GM19395 (cell line): ENCODE measurements at regions not wholly inside any gene's neighbourhood (a gene's known extent, or its start where the extent isn't known, plus 50 kb on each side); places are given as distances from the start of the nearest gene placed in this dataset.
A peak's percentile ranks its signal among the peaks of the same experiment; 100 is the strongest.
"Not testable (repeated sequence)": the region's sequence is repeated elsewhere in the genome, so short reads cannot be mapped to it uniquely, and the experiment has no call there.

Experiments used
- ATAC-seq: cut with Tn5 transposase; IDR thresholded peaks from one replicate; pipeline ENCODE4 v1.9.1; 2021; ENCODE audit warnings: mild to moderate bottlenecking, moderate library complexity; ENCODE audit not compliant: unreplicated experiment

DNA sequence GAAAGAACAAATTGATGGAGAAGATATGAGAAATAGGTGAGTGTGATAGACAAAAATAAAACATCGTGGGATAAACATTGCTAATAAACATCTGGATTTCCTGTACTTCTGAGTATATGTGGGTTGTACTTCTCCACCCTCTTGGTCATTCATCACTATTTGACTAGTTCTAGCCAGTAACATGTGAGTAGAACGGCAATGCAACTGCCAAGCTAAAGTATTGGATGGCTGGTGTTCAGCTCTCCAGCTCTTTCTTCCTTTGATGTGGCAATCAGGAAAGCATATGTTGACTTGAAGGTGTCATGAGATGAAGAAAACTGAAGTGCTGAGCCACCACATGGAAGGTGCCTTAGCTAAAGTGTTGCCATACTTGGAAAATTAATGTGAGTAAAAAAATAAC, 144.9 kb downstream of the SCG2 start:
- ATAC-seq, result no peak

DNA sequence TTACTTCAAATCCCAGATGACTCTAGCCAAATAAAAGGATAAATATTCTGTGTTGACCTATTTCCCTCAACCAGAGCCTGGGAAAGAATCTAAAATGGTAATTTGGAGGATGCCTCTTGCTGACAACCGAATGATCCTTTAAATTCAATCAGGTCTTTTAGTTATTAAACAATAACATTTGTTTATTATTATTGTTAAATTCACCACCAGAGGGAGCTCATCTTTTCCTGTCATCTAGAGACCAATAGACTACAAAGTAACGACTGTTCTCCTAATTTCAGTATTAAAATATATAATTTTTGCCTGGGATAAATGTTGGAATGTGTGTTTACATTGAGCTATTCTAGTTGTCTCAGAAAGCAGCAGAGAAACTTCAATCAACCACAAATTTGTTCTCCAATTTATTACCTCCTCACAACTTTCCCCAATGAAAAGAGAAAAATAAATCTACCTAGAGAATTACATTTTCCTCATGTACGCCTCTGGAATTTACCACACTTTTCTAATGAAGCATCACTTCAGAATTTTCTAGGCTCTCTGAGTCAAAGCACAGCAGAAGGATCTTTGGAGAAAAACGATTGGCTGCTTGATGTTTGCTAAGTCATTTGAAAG, 142.7 kb downstream of the SCG2 start:
- no peak for ATAC-seq

DNA sequence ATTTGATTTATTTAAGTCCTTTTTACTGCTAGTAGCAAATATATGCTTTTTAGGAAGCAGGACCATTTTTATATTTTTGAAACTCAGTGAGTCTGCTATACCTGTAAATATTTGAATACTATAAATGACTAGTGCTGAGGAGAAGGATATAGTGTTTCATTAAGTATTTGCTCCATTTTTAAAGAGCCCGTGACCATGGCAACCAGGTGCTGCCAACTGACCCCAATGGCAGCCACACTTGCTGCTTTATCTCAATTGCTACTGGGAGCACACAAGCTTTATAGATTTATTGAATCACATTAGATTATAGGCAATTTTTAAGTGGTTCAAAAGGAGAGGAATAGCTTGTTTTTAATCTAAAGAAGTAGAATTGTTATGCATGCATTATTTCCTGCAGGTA, 142.0 kb downstream of the SCG2 start:
- ATAC-seq, result no peak

DNA sequence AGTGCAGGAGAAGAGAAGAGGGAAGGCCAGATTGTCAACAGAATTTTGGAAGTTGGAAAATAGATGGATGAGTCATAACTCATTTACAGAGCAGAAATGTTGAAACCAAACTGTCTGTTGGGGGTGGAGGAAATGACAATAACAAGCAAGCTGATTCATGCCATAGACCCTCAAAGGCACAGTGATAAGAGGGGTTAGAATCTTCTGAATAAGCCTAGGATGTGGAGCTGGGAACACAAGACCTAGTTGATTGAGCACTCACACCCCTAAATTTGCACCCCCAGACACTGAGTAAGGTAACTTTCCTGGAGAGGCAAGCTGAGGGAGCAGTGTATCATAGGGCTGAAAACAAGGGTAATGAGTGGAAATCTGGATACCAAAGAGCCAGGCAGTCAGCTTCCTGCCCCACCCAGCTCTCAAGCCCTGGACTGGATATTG, 141.4 kb downstream of the SCG2 start:
- ATAC-seq, result no peak

DNA sequence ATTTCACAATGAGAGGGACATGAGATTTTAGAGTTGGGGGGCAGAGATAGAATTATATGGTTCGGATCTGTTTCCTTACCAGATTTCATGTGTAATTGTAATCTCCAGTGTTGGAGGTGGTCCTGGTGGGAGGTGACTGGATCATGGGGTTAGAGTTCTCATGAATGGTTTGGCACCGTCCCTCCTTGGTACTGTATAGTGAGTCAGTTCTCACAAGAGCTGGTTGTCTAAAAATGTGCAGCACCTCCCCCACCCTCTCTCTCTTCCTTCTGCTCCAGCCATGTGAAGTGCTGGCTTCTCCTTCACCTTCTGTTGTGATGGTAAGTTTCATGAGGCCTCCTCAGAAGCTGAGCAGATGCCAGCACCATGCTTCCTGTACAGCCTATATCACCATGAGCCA, 138.1 kb downstream of the SCG2 start:
- ATAC-seq, result no peak

DNA sequence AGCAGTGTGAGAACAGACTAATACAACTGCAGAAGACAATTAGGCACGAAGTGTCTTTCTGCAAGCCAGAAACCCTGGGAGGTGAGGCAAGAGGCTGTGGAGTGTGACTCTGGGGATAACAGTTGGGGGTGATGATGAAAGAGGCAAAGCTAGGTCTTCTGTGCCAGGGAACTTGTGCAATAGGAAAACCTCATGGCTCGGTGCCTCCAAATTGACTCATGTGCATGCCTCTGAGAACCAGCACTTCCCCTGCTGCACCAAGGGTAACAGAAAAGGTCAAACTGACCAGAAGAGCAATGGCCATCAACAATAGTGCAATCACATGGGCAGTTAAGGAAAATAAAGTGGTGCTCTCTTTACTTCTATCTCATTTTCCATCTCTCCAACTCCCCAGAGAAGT, 136.4 kb downstream of the SCG2 start:
- no peak for ATAC-seq

DNA sequence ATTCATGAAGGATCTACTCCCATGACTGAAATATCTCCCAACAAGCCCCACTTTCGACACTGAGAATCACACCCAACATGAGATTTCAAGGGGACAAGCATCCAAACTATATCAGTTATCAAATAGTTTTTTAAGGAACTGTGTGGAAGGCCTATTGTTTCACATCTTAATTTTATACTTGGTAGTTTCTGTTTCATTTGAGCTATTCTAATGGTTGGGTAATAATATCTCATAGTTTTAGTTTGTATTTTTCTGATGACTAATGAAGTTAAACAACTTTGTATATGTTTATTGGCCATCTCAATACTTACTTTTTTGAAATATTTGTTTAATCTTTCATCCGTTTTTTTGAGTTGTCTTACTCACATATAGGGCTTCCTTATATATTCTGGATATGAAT, 135.0 kb downstream of the SCG2 start:
- ATAC-seq, result no peak

DNA sequence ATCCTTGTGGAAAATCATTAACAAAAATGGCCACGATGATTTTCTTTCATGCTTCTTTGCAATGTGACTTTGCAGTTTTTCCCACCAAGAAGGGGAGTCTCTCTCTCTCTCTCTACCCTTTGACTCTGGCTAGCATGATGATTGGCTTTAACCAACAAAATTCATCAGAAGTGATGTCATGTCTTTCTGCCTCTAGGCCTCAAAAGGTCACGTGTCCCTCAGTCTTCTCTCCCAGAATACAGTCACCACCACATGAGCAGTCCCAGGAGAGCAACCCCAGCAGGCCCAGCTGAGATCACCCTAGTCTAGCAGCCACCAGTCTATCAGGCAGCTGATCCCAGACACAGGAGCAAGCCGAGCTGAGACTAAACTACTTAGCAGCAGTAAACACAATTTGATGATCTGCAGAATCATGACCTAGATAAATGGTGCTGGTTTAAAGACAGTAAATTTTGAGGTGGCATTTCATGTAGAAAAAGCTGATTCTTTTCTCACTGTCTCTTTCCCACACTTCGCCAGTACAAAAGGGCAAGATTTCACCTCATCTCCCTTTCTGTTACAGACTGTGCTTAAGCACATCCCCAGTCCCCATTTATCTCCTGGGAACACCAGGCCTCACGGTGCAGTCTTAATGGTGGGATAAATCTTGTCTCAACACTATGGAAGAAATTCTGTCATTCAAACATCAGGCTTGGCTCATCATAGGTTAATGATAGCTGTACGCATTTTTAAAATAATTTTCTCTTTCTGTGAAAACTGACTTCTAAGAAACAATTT, 132.7 kb downstream of the SCG2 start:
- no peak for ATAC-seq

DNA sequence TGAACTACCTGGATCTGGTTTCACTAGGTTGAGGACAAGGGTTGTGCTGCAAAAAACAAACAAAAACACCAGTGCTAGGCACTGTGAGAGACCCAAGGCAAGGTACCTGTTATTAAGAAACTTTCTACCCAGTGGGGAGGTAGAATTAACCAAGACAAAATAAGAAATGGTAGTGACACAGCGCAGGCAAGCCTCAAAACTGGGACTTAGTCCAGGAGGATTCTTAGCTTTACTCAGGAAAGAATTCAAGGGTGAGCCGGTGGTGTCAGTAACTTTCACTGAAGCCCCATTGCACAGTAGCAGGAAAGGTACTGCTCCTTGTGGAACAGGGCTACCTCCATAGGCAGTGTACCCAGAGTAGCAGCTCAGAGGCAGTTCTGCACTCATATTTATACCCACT, 131.6 kb downstream of the SCG2 start:
- no peak for ATAC-seq

DNA sequence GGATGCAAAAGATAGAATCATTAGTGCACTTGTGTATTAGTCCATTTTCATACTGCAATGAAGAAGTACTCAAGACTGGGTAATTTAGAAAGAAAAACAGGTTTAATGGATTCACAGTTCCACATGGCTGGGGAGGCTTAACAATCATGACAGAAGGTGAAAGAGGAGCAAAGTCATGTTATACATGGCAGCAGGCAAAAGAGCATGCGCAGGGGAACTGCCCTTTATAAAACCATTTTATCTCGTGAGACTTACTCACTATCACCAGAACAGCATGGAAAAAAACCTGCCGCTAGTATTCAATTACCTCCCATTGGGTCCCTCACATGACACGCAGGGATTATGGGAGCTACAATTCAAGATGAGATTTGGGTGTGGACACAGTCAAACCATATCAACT, 129.4 kb downstream of the SCG2 start:
- no peak for ATAC-seq

DNA sequence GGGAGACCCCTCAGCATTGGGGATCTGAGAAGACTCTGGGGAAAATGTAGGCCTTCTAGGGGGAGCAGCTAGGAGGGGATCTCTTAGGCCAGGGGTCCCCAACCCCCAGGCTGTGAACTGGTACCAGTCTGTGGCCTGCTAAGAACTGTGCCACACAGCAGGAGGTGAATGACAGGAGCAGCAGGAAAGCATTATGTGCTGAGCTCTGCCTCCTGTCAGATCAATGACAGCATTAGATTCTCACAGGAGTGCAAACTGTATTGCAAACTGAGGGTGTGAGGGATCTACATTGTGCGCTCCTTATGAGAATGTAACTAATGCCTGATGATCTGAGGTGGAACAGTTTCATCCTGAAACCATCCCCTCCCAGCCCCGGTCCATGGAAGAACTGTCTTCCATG, 127.3 kb downstream of the SCG2 start:
- no peak for ATAC-seq

DNA sequence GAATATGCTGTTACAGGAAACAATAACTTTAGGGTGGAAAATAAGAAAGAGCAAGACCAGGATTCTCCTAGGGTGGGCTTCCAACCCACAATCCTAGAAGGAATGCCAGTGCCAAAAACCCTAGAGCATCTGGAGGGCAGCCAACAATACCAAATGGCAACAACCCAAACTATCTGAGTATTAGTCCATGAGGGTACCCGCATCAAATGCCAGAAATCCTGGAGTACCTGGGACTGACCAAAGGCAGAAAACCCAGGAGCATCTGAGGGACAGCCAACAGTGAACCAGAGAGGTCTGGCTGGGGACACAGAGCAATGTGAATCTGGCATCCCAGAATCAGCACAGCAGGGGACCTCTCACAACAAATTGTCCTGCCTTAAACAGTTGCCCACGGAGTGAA, 126.3 kb downstream of the SCG2 start:
- ATAC-seq, result no peak

DNA sequence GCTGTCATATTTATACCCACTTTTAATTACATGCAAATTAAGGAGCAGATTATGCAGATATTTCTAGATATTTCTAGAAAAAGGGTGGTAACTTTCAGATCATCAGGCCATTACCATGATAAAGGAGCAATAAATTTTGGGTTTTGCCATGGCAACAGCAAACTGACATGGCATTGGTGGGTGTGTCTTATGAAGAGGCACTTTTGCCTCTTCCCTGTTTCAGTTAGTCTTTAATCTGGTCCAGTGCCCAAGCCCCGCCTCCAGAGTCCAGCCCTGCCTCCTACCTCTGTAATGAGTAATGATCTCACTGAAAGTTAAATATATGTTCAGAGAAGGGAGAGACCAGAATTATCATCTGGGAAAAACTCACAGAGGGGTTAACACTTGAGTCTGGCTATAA, 124.8 kb downstream of the SCG2 start:
- ATAC-seq, result no peak

DNA sequence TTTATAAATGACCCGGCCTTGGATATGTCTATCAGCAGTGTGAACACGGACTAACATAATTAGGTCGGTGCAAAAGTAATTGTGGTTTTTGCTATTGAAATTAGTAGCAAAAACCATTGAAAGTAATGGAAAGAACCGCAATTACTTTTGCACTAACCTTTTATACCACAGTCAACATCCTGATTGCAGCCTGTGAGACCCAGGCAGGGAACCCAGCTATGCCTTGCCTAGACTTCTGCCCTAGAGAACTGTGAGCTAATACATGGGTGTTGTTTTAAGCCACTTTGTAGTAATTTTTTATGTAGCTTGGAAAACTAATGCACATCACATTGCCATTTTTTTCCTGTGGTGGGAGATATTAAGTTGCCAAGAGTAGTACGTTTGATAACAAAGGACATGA, 120.7 kb downstream of the SCG2 start:
- no peak for ATAC-seq

DNA sequence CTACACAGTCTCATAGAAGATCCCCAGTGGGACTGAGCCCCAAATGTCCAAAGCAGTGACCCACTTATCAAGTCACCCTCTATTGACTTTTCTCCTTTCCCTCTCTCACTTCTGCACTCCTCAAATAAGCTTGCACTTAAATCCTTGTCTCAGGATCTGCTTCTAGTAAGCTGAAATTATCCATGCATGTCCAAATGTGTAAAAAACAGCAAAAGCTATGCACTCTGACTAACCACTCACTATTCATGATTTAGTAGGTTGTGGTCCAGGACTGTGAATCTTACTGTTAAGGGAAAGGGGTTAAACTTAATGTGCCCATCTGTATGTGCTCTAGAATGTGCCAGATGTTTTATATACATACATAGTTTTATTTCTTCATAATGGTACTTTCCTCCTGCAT, 115.4 kb downstream of the SCG2 start:
- ATAC-seq, result no peak

DNA sequence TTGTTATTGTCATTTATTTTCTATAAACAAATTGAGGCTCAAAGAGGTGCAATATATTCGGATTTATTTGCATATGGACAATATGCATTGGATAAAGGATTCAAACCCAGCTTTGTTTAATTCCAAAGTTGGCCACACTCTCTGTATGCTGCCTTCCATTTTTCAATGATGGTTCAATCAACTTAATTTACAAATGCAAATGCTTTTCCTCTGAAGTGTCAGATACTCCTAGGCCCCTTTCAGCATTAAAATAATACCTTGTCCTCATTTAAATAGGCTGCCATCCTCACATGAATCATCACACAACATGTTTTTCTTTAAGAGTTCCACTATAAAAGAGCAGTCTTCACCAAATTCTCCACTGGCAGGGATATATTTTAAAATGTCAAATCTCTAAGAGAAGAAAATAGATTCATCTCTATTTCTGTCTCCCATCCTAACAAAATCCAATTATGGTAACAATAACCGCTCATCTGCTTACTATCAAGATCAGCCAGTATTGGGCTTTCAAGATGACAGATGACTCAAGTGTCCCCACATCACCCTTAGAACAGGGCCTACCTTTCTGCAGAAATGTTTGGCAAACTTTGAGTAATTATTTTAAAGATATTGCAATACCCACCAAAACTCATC, 114.8 kb downstream of the SCG2 start:
- ATAC-seq, result no peak

DNA sequence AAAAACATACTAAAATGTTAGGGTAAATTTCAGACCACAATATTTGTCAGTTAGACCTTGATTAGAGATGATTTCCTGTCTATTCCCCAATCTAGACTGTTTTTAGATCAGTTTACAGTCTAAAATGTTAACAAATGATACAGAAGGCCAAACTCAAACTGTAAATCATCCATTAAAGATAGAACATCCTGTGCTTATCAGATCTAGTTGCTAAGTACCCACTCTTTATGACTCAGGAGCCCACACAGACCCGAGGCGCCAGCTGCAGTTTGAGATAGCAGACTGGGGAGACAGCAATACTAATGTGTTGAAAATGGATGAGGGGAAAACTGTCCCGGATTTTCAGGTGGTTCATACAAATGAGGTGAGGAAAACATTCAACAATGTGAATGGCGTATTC, 113.3 kb downstream of the SCG2 start:
- no peak for ATAC-seq

DNA sequence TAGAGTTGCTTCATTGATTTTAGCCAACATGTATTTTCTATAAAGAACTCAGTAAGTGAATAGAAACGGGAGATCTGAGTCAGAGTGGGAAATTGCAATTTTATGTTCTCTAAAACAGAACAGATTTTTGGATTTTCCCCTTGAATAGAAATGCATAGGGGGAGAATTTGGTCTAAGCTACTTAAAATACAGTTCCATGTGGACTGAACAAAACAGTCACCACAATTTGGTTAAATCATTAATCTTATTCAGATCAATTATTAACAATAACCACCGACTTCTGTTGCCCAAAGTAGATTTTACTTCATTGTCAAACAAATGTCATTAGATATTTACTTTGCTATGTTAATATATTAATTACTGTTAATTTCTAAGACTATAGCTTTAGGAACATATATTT, 107.7 kb downstream of the SCG2 start:
- peak; percentile 52 for ATAC-seq

DNA sequence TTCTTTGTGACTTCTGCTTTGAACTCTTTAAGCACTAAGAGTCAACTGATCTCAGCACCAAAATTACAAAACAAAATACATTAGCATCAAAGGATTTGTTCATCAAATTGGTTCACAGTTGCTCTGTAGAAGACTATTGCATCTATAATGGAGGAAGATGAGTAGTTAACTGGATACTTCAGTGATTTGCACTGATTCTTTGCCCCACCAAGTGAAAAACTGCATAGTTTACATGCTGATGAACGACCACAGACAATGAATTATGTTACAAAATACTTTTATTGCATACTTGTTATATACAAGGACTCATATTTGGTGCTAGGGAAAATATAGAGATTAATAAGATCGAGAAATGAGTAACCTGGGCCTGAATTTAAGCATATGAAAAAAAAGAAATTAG, 107.2 kb downstream of the SCG2 start:
- ATAC-seq, result peak; percentile 4

DNA sequence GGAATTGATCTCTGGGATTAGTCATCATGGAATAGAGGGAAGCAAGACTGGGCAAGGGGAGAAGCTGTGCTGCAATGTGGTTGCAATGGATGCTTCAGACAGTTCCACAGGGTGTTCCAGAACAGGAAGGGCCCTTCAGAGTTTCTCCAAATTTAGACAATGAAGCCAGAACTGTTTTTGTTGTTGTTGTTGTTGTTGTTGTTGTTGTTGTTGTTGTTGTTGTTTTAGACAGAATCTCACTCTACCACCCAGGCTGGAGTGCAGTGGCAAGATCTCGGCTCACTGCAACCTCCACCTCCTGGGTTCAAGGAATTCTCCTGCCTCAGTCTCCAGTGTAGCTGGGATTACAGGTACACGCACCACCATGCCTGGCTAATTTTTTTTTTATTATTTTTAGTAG, 105.3 kb downstream of the SCG2 start:
- not testable (repeated sequence) for ATAC-seq

DNA sequence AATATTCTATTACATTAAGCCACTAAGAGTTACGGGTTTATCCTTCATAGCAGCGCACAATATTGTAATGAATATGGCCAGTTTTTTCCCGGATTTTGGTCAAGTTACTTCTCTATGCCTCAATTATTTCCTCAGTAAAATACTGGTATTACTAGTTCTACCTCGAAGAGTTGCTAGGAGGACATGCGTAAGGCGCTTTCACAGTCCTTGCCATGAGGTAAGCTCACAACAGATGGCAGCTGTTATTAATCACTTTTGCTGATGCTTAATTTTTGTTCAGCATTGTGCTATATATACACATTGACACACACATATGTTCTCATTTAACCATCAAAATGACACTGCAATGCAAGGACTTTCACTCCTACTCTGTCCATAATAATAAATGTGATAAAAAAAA, 101.5 kb downstream of the SCG2 start:
- ATAC-seq, result no peak

DNA sequence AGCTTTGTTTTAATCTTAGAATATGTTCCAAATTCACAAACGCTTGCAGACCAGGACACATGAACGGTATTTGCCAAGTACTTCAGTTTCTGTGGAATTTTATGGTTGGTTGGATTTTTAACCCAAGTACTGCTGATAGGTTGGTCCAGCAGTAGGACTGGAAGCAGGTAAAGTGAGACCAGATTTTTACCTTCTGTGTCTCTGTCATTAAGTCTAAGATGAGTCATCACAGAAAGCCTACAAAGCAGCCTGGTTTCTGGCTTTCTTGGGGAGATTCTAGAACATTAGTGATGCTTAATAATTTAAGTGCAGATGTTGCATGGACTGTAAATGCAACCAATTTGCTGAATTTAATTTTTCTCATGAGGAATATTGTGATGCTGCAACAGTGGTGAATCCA, 100.5 kb downstream of the SCG2 start:
- no peak for ATAC-seq
